SK-N-SH (cell line): ENCODE measurements at regions not wholly inside any gene's neighbourhood (a gene's known extent, or its start where the extent isn't known, plus 50 kb on each side); places are given as distances from the start of the nearest gene placed in this dataset.

ENCODE experiments used
- FOXM1 ChIP-seq: IDR thresholded peaks from 2 replicates; pipeline ENCODE4 v1.4.0; 2012; ENCODE audit warnings: low read depth, mild to moderate bottlenecking
- JUND ChIP-seq: IDR thresholded peaks from 2 replicates; pipeline ENCODE4 v1.4.0; 2012
- POLR2AphosphoS5 ChIP-seq: IDR thresholded peaks from 2 replicates; pipeline ENCODE4 v1.6.1; 2012; ENCODE audit warnings: low read depth, low read length
- SMC3 ChIP-seq: IDR thresholded peaks from 2 replicates; pipeline ENCODE4 v1.6.1; 2012; ENCODE audit warnings: low read depth, low read length, improper control_type of control experiment
- TAF1 ChIP-seq: IDR thresholded peaks from 2 replicates; pipeline ENCODE4 v1.6.1; 2012; ENCODE audit warnings: low read depth, mild to moderate bottlenecking, low read length, moderate library complexity, borderline replicate concordance
- YY1 ChIP-seq: IDR thresholded peaks from 2 replicates; pipeline ENCODE4 v1.4.0; 2012; ENCODE audit warnings: low read depth, mild to moderate bottlenecking
- TF ChIP-seq, protein P1 (sequence below): fragments of 200-600 bp; sonication (generic); IDR thresholded peaks from 2 replicates; pipeline ENCODE4 v1.6.1; 2017; ENCODE audit warnings: antibody characterized with exemption, mild to moderate bottlenecking, moderate library complexity
- TF ChIP-seq, protein P2 (sequence below): IDR thresholded peaks from 2 replicates; pipeline ENCODE4 v1.4.0; 2012; ENCODE audit warnings: low read depth
- TF ChIP-seq, protein P3 (sequence below): fragments of 150-350 bp; IDR thresholded peaks from 2 replicates; pipeline ENCODE4 v1.6.1; 2017; ENCODE audit warnings: antibody characterized with exemption, low read length, low read depth, borderline replicate concordance

DNA sequence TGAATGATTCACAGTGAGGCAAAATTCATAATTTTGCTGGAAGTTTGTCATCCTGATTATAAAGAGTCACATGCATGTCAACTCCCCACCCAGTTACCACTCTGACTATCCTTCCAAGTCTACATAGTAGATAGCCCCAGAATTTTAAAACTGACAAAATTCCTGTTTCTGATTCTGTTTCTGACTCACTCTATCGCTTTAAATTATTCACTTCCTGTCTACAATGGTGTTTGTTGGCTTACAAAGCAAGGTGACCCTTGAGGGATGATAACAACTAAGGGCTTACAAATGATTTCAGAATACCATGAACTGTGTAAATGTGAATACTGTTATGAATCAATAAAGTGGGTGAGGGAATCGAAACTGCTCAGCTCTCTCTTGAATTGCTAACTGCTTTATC, 98.7 kb upstream of the KL start:
- TF ChIP-seq, protein P1, sequence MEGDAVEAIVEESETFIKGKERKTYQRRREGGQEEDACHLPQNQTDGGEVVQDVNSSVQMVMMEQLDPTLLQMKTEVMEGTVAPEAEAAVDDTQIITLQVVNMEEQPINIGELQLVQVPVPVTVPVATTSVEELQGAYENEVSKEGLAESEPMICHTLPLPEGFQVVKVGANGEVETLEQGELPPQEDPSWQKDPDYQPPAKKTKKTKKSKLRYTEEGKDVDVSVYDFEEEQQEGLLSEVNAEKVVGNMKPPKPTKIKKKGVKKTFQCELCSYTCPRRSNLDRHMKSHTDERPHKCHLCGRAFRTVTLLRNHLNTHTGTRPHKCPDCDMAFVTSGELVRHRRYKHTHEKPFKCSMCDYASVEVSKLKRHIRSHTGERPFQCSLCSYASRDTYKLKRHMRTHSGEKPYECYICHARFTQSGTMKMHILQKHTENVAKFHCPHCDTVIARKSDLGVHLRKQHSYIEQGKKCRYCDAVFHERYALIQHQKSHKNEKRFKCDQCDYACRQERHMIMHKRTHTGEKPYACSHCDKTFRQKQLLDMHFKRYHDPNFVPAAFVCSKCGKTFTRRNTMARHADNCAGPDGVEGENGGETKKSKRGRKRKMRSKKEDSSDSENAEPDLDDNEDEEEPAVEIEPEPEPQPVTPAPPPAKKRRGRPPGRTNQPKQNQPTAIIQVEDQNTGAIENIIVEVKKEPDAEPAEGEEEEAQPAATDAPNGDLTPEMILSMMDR: no peak
- TF ChIP-seq TAF1 (no peak), SMC3 (no peak), YY1 (no peak), FOXM1 (no peak), POLR2AphosphoS5 (no peak), JUND (no peak)
- TF ChIP-seq, protein P2, sequence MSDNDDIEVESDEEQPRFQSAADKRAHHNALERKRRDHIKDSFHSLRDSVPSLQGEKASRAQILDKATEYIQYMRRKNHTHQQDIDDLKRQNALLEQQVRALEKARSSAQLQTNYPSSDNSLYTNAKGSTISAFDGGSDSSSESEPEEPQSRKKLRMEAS: no peak
- TF ChIP-seq, protein P3, sequence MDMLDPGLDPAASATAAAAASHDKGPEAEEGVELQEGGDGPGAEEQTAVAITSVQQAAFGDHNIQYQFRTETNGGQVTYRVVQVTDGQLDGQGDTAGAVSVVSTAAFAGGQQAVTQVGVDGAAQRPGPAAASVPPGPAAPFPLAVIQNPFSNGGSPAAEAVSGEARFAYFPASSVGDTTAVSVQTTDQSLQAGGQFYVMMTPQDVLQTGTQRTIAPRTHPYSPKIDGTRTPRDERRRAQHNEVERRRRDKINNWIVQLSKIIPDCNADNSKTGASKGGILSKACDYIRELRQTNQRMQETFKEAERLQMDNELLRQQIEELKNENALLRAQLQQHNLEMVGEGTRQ: no peak
